Chondrocyte (in vitro differentiated cells): ENCODE measurements at regions not wholly inside any gene's neighbourhood (a gene's known extent, or its start where the extent isn't known, plus 50 kb on each side); places are given as distances from the start of the nearest gene placed in this dataset.

Experiments used
- DNase-seq: peaks from one replicate; pipeline ENCODE4 v3.0.0; 2021; ENCODE audit warnings: mixed read lengths, low spot score
- H3K27ac Mint-ChIP-seq: one replicate; pipeline ENCODE4 v1.8.0; 2021; ENCODE audit warnings: mild to moderate bottlenecking, moderate library complexity, mixed read lengths; ENCODE audit not compliant: unreplicated experiment
- H3K27me3 Mint-ChIP-seq: 2 replicates; pipeline ENCODE4 v1.8.0; 2021; ENCODE audit warnings: low read depth, mixed read lengths
- H3K36me3 Mint-ChIP-seq: 2 replicates; pipeline ENCODE4 v1.8.0; 2021; ENCODE audit warnings: low read depth, mixed read lengths
- H3K4me1 Mint-ChIP-seq: 2 replicates; pipeline ENCODE4 v1.8.0; 2021; ENCODE audit warnings: low read depth, mild to moderate bottlenecking, mixed read lengths
- H3K4me3 Mint-ChIP-seq: one replicate; pipeline ENCODE4 v1.8.0; 2021; ENCODE audit warnings: mild to moderate bottlenecking, moderate library complexity, mixed read lengths; ENCODE audit not compliant: unreplicated experiment
- H3K9me3 Mint-ChIP-seq: 2 replicates; pipeline ENCODE4 v1.8.0; 2021; ENCODE audit warnings: low read depth, mixed read lengths
- CTCF ChIP-seq: fragments of 200-600 bp; sonication (generic); IDR thresholded peaks from 2 replicates; pipeline ENCODE4 v1.5.0; 2021; ENCODE audit warnings: antibody characterized with exemption, mild to moderate bottlenecking, moderate library complexity

- no peaks in the 10 kb centered on the region for H3K4me1 Mint-ChIP-seq
- no peak overlapping the region for H3K4me3 Mint-ChIP-seq
- no peak for DNase-seq
- no peak for TF ChIP-seq CTCF
- H3K27ac Mint-ChIP-seq: no peak overlapping the region
- H3K9me3 Mint-ChIP-seq: no peaks in the 10 kb centered on the region
- no peaks in the 10 kb centered on the region for H3K27me3 Mint-ChIP-seq
- no peaks in the 10 kb centered on the region for H3K36me3 Mint-ChIP-seq
These were observed 540.4 kb downstream of the EDEM1 start for GRCh38 chr3:5727743-5728484.

- H3K9me3 Mint-ChIP-seq: no peaks in the 10 kb centered on the region
- no peak overlapping the region for H3K4me3 Mint-ChIP-seq
- DNase-seq: no peak
- no peaks in the 10 kb centered on the region for H3K4me1 Mint-ChIP-seq
- no peaks in the 10 kb centered on the region for H3K36me3 Mint-ChIP-seq
- TF ChIP-seq CTCF: no peak
- no peak overlapping the region for H3K27ac Mint-ChIP-seq
- H3K27me3 Mint-ChIP-seq: no peaks in the 10 kb centered on the region
These were observed 542.3 kb downstream of the EDEM1 start for GRCh38 chr3:5729852-5730251.

GRCh38 chr3:5731100-5731499, 543.6 kb downstream of the EDEM1 start:
- TF ChIP-seq CTCF: no peak
- no peaks in the 10 kb centered on the region for H3K9me3 Mint-ChIP-seq
- H3K36me3 Mint-ChIP-seq: no peaks in the 10 kb centered on the region
- H3K27ac Mint-ChIP-seq: no peak overlapping the region
- H3K27me3 Mint-ChIP-seq: no peaks in the 10 kb centered on the region
- DNase-seq: no peak
- no peak overlapping the region for H3K4me3 Mint-ChIP-seq
- H3K4me1 Mint-ChIP-seq: no peaks in the 10 kb centered on the region

GRCh38 chr3:5732081-5732480, 544.6 kb downstream of the EDEM1 start:
- no peaks in the 10 kb centered on the region for H3K9me3 Mint-ChIP-seq
- no peak overlapping the region for H3K4me3 Mint-ChIP-seq
- no peak for TF ChIP-seq CTCF
- no peaks in the 10 kb centered on the region for H3K27me3 Mint-ChIP-seq
- no peak for DNase-seq
- no peaks in the 10 kb centered on the region for H3K4me1 Mint-ChIP-seq
- no peak overlapping the region for H3K27ac Mint-ChIP-seq
- H3K36me3 Mint-ChIP-seq: no peaks in the 10 kb centered on the region

GRCh38 chr3:5733995-5734394, 546.5 kb downstream of the EDEM1 start:
- no peaks in the 10 kb centered on the region for H3K4me1 Mint-ChIP-seq
- H3K36me3 Mint-ChIP-seq: no peaks in the 10 kb centered on the region
- no peak for TF ChIP-seq CTCF
- H3K27me3 Mint-ChIP-seq: no peaks in the 10 kb centered on the region
- peaks cover 3% of the 10 kb centered on the region for H3K9me3 Mint-ChIP-seq
- no peak overlapping the region for H3K27ac Mint-ChIP-seq
- DNase-seq: no peak
- no peak overlapping the region for H3K4me3 Mint-ChIP-seq
